CD4-positive, alpha-beta T cell treated with Interleukin-17A for 4 hours (primary cell): ENCODE measurements at regions not wholly inside any gene's neighbourhood (a gene's known extent, or its start where the extent isn't known, plus 50 kb on each side); places are given as distances from the start of the nearest gene placed in this dataset.
"Not testable (repeated sequence)": the region's sequence is repeated elsewhere in the genome, so short reads cannot be mapped to it uniquely, and the experiment has no call there.

Experiments used
- DNase-seq: peaks from one replicate; pipeline ENCODE4 v3.0.0-alpha.2; 2020; ENCODE audit warnings: mixed read lengths

DNA sequence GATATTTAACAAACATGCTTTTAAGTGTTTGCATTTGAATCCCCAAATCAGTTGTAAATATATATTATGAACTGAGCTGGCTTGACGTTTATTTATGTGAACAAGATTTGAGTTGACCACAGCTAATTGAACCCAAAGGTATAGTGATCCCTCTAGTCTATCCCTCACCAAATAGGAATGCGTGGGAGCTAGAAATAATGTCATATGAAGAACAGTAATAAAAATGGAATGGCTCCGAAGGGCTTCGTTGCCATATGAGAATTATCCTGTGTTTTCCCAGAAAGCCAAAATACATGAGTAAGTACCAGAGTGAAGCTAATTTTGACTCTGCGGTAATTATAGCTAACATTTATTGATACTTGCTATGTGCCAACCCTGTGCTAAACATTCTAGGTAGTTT is 142.7 kb downstream of the ADCYAP1 start:
- DNase-seq = no peak

DNA sequence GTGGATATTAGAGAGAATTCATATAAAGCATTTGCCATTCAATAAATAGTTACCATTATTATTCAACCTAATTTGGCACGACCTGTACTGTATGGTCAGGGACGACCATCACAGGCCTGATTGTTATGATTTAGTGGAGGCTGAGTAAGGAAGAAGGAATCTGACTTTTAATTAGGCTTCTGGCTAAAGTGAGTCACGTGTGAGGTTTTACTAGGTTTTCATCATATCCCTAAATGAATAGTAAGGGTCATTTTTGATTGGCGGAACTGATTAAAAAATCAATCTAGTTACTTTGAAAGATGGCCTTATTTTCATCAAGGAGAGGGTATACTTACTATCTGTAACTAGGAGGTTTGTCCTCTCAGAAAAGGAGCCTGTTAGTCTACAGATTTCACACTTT is 143.4 kb downstream of the ADCYAP1 start:
- no peak for DNase-seq

DNA sequence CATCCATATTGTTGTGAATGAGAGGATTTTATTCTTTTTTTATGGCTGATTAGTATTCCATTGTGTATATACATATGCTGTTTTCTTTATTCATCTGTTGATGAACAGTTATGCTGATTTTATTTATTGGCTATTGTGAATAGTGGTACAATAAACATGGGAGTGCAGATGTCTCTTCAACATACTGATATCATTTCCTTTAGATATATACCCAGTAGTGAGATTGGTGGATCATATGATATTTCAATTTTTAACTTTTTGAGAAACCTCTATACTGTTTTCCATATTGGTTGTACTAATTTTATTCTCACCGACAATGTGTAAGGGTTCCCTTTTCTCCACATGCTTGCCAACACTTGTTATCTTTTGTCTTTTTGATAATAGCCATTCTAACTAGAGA is 144.5 kb downstream of the ADCYAP1 start:
- DNase-seq = no peak

DNA sequence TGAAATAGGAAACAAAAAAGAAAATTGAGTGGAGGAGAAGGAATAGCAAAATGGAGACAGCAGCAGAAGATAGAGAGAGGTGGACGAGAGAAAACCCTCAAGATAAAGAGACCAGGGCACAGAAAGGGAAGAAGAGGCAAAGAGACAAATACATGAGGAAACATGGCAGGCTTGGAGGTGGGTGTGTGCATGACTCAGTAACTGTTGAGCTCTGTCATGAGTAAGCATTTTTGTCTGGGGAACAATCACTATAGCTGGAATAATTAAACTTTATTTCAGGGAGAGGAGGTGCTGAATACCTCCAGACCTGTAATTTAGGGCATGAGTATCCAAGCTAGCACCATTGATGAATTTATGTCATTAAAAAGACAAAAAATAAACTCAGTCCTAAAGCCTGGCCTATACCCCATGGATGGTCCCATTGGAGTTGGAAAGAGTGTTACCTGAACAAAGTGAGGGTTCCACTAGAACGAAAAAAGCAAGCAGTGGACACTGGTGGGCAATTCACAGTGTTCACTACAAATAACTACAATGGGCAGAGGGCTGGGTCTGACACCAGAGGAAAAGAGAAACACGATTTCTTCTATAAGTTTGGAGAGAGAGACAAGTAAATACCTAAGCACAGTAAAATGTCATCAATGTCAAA is 145.5 kb downstream of the ADCYAP1 start:
- DNase-seq = no peak

DNA sequence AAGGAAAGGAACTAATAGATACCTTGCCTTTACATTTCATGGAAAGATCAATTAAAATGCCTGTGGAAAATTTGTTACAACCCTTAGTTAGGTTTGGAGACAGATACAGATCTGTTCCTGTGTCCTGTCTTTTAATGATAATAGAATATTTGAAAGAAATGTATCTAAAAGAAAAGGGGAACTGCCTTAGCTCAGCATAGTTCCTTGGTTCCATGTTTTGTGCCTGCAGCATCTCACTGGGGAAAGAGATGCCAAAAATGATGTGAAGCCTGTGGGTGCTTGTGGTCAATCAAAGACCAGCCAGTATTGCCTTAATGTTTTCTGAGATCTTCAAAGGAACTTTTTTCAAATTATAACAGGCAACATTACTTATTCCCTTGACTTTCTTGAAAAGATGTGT is 147.6 kb downstream of the ADCYAP1 start:
- DNase-seq = no peak

DNA sequence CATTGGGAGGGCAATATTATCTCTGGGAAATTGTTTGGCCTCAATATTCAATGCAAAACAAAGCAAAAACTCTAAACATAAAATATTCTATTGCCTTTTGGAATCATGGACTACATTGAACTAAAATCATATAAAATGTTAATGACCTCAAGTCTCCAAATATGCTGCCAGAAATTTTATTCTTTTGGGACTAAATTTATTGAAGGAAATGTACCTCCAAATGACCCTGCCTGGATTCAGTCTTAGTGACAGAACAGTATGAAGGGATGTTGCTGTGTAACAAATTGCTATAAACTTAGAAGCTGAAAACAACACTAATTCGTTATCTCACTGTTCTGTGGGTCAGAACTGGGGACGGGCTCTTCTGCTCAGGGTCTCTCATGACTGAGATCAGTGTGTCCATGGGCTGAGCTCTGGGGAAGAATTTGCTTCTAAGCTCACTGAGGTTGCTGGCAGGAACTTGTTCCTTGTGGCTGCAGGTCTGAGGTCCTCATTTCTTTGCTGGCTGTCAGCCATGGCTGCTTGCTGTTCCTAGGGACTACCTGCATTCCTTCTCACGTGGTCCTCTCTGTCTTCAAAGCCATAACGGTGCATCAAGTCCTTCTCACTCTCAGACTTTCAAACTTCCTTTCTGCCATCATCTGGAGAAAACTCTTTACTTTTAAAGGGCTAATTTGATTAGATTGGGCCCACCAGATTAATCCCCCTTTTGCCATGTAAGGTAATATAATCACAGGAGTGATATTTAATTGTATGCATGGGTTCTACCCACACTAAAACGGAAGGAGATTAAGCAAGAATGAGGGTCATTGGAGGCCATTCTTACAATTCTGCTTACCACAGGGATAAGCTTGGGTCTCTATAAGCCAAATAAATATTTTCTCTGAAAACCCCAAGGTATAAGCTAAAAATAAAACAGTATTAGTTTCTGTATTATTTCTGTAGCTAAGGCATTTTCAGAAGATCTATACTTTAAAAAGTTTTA is 149.0 kb downstream of the ADCYAP1 start:
- DNase-seq = no peak

DNA sequence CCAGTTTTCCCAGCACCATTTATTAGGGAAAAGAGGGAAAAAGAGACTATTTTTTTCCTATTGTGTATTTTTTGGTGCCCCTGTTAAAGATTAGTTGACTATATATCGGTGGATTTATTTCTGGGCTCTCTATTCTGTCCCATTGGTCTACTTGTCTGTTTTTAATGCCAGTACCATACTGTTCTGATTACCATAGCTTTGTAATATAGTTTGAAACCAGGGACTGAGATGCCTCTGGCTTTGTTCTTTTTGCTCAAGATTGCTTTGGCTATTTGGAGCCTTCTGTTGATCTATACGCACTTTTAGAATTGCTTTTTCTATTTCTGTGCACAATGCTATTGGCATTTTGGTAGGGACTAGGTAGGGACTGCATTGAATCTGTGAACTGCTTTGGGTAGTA is 151.7 kb downstream of the ADCYAP1 start:
- no peak for DNase-seq

DNA sequence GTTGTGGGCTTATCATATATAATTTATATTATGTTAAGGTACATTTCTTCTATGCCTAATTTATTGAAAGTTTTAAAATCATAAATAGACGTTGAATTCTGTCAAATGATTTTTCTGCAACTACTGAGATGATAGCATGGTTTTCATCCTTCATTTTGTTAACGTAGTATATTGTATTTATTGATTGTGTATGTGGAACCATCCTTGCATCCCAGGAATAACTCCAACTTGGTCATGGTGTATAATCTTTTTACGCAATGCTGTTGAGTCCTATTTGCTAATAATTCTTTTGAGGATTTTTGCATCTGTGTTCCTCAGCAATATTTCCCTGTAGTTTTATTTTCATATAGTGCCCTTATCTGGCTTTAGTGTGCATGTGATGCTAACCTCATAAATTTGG is 152.7 kb downstream of the ADCYAP1 start:
- no peak for DNase-seq

DNA sequence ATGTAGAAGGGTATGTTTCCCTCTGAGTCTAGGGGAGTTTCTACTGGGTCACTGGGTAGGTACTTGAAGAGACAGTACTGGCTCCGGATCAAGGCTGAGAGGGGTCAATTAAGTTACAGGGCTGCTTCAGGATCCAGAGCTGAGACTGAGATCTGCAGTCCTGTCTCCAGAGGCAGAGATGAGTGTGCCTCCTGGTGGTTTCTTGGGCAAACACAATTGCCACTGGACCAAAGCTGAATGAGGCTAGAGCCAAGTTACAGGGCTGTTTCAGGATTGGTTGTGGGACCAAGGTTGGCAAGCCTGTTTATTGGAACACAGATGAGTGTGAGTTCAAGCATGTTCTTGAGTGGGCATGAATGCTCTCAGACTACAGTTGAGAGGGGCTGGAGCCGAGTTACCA is 157.9 kb downstream of the ADCYAP1 start:
- DNase-seq = no peak

DNA sequence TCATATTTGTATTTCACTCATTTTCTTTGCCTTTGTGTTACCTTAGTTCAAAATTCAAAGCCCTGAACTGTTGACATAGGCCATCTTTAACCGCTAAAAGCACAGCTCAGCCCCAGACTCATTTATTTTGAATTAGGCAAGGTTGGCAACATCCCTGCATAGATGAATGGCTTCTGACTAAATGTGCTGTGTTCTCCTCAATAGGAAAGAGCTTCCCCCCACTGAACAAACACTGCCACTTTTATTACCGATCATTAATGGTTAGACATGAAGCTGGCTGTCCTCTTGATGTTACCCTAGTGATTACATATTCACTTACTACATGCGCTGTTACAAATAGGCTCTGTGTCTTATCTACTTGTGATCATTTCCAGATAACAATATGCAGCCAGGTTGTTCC is 170.7 kb downstream of the ADCYAP1 start:
- no peak for DNase-seq

DNA sequence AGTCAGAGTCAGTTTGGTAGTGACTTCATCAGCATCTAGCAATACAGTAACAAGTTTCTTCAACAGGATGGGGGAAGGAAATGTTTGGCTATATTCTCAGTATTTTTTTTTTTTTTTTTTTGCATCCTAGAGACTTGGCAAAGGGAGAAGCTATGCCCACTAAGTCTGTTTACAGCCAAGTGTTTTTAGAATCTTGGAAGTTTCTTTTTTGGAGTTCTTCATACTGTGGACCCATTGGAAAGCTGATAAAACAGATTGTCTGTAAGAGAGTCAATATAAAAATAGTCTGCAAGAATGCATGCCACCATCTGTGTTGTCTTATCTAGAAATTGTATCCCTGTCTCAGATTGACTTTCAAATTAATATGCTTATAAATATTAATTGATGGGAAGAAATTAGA is 171.2 kb downstream of the ADCYAP1 start:
- DNase-seq = no peak

DNA sequence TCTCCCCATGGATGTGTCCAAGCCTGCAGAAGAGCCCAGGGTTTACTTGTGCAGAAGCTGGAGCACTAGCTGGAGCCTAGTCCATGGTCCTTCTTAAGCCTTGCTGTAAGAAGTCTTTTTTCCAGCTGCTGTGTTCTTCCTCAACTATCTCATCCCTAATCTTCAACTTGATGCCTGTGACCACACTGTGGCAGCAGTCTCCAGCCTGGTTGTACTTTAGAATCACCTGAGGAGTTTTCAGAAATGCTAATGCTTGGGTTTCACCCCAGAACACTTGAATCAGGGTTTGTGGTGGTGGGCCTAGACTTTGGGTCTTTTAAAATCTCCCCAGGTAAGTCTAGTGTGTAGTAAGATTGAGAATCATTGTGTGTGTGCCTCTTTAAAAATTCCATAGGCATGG is 173.6 kb downstream of the ADCYAP1 start:
- DNase-seq = no peak

DNA sequence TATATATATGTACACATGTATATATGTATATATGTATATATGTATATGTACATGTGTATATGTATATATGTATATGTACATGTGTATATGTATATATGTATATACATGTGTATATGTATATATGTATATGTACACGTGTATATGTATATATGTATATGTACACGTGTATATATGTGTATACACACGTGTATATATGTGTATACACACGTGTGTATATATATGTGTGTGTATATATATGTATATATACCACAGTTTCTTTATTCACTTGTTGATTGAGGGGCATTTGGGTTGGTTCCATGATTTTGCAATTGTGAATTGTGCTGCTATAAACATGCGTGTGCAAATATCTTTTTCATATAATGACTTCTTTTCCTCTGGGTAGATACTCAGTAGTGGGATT is 179.0 kb downstream of the ADCYAP1 start:
- not testable (repeated sequence) for DNase-seq

DNA sequence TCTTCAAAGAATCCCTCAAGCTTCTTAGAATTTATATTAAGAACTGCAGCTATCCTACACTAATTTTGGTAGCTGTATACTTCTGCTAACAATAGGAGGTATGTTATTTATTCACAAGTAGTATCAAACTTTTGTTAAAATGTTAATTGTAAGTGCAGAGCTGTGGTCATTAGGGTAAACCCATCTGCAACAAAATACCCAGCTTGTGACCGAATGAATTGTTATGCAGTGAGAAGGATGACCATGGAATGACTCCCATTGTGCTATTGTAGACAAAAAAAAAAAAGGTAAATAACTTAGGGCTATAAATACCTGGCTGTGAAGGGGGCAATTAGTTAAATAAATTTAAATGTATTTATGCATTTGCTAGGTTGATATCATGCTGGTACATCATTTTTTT is 186.1 kb downstream of the ADCYAP1 start:
- no peak for DNase-seq

DNA sequence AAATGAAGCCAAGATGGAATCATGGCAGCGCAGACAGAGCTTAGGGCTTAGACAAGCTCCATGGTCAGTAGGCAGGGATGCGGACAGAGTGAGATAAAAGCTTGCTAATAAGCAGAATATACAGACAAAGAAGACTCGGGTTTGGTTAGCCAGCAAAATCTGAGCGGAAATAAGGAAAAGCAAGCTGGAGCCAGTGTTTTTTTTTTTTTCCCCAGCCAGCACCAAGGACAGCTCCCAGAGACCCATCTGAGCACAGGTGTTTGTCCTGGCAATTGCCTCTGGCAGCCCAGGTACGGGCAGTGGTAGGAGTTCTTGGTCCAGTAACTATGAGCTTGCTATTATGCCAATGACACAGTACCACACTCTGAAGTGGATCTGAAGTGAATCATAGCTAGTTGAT is 187.6 kb downstream of the ADCYAP1 start:
- no peak for DNase-seq

DNA sequence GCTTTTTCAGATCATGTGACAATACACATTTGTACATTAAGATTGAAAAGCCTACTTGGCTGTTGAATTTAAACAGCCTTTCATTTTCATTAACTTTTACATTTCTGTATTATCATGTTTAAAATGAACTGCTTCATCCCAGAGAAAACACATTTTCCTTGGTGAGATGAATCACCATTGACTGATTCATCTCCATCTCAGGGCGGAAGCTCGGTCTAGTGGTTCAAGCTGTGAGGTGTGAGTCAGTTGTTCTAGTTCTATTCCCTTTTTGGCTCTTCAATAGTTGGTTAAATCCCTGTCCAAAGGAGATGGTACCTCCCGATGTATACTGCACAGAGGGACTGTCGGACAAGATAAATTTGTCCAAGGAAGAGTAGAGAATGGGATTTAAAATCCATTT is 189.7 kb downstream of the ADCYAP1 start:
- no peak for DNase-seq

DNA sequence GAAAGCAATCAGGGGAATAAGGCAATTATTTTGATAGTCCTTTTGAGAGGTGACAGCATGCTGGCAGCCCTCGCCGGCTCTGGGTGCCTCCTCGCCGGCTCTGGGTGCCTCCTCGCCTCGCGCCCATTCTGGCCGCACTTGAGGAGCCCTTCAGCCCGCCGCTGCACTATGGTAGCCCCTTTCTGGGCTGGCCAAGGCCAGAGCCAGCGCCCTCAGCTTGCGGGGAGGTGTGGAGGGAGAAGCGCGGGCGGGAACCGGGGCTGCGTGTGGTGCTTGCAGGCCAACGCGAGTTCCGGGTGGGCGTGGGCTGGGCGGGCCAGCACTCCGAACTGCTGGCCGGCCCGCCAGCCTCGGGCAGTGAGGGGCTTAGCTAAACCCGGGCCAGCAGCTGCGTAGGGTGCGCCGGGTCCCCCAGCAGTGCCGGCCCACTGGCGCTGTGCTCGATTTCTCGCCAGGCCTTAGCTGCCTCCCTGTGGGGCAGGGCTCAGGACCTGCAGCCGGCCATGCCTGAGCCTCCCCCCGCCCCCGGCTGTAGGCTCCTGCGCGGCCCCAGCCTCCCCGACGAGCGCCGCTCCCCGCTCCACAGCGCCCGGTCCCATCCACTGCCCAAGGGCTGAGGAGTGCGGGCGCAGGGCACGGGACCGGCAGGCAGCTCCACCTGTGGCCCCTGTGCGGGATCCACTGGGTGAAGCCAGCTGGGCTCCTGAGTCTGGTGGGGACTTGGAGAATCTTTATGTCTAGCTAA is 193.5 kb downstream of the ADCYAP1 start:
- DNase-seq = not testable (repeated sequence)

DNA sequence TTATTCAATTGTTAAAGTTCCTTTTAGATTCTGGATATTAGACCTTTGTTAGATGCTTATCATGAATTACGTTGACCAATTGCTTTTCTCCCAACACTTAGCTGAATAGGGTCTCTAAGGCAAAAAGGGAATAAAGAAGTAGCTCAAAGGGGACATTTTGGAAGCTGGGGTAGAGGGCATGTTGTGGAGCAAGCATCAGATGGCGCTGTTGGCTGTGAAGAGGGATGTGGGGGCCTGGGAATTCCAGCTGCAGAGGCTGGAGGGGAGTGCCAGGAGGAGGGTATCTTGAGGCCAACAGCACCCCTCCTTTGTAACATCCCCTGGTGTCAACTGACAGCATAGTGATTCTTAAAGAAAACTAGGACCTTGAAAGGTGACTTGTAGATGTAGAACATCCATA is 198.2 kb downstream of the ADCYAP1 start:
- DNase-seq = no peak

DNA sequence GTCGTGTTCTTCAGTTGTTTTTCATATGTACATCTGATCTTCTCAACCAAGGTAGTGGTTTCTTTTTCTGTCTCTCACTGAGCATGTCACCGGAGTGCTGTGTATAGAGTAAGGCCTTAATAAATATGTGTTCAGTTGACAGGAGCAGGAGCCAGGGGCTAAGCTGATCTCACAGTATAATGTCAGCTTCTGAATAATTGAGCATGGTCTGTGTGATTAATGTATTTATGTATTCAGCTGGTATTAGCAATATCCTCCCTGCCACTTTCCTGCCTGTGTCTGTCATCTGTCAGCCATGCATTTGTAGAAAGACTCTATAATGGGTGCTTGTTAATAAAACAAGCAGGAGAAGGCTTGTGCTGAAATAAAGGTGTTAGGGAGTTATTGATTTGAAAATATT is 198.9 kb downstream of the ADCYAP1 start:
- DNase-seq = no peak

DNA sequence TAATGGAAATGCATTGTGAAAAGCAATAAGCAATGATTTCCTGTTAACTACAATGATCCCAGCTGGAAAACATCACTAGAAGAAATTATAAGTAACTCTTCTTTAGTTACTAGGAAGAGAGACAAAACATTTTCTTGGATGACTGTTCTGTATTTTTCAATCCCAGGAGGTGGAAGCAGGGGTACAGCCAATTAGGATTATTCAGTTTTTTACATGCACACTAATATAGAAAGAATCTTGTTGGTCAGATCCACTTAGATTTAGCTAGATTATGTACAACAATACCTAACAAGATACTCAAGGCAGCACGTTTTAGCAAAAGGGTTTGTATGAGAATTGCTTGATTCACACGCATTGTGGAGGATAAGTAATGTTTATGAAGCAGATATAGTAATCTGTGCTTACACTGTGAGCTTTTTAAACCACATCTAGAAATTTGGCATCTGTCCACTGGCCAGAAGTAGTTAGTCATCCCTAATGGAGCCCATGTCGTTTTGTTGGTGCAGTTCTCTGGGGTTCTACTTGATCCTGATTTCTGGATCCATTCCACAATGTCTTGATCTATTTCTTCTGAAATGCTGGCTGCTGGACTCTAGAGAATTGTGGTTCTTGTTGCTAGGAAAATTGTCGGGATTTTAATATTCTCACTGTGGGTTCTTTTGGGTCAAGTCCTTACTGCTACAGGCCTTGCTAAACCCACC is 199.7 kb downstream of the ADCYAP1 start:
- DNase-seq = no peak

DNA sequence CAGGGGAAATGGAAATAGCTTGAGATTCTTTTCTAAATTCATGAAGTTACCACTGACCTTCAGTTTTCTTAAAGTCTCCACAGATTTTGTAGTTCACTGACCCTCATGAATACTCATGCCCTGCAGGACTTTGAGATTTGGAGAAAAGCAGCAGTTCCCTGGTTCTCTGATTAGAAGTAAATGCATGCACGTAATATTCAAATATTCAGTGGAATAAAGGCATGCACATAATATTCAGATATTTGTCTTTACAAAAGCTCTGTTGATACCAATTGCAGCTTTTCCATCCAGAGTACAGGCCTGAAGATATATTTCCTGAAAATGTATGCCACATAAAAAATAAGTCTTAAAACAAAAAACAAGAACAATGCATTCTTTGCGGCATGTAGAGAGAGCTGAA is 219.8 kb downstream of the ADCYAP1 start:
- no peak for DNase-seq

DNA sequence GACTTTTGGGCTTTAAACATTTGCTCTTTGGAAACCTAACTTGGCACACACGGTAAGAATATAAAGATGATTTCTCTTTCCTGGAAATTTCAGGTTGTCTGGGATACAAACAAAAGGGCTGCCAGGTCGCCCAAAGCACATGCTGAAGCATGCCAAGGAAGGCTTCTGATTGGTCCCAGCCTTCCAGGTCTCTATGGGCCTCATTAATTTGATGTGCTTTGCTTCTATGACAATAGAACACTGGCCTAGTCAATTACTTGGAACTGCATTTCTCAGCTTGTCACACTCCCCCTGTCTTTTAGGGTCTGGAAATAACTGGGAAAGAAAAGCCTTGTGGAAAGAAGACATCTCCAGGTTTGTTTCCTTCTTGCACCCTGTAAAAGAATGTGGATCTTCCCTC is 228.9 kb downstream of the ADCYAP1 start:
- no peak for DNase-seq

DNA sequence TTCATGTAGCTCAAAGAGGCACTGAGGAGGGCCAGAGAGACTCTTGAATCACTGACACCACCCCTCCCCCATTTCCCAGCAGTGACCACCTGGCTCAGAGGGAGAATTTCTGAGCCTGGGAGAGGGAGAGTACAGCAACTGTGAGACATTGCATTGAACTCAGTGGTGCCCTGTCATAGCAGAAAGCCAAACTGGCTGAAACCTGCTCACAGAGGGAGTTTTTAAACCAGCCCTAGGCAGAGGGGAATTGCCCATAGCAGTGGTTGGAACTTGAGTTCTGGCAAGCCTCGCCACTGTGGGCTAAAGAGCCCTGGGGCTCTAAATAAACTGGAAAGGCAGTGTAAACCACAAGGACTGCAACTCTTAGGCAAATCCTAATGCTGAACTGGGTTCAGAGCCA is 243.1 kb downstream of the ADCYAP1 start:
- DNase-seq = no peak
